Hepatocyte (in vitro differentiated cells): ENCODE measurements at regions not wholly inside any gene's neighbourhood (a gene's known extent, or its start where the extent isn't known, plus 50 kb on each side); places are given as distances from the start of the nearest gene placed in this dataset.
"Not testable (repeated sequence)": the region's sequence is repeated elsewhere in the genome, so short reads cannot be mapped to it uniquely, and the experiment has no call there.

Source experiments
- EZH2 ChIP-seq: fragments of 200-600 bp; sonication (generic); IDR thresholded peaks from 2 replicates; pipeline ENCODE4 v1.6.1; 2016; ENCODE audit warnings: antibody characterized with exemption, mild to moderate bottlenecking, borderline replicate concordance
- TF ChIP-seq, protein P1 (sequence below): fragments of 200-600 bp; sonication (generic); IDR thresholded peaks from 2 replicates; pipeline ENCODE4 v1.5.1; 2016; ENCODE audit warnings: antibody characterized with exemption, mild to moderate bottlenecking; ENCODE audit not compliant: poor library complexity

DNA sequence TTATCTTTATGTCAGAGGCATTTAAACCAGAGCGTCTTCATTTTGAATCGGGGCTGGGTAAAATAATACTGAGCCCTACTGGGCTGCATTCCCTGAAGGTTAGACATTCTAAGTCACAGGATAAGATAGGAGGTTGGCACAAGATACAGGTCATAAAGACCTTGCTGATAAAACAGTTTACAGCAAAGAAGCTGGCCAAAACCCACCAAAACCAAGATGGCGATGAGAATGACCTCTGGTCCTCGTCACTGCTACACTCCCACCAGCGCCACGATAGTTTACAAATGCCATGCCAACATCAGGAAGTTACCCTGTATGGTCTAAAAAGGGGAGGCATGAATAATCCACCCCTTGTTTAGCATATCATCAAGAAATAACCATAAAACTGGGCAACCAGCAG, 110.5 kb upstream of the ZFP64 start:
- TF ChIP-seq, protein P1, sequence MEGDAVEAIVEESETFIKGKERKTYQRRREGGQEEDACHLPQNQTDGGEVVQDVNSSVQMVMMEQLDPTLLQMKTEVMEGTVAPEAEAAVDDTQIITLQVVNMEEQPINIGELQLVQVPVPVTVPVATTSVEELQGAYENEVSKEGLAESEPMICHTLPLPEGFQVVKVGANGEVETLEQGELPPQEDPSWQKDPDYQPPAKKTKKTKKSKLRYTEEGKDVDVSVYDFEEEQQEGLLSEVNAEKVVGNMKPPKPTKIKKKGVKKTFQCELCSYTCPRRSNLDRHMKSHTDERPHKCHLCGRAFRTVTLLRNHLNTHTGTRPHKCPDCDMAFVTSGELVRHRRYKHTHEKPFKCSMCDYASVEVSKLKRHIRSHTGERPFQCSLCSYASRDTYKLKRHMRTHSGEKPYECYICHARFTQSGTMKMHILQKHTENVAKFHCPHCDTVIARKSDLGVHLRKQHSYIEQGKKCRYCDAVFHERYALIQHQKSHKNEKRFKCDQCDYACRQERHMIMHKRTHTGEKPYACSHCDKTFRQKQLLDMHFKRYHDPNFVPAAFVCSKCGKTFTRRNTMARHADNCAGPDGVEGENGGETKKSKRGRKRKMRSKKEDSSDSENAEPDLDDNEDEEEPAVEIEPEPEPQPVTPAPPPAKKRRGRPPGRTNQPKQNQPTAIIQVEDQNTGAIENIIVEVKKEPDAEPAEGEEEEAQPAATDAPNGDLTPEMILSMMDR, result not testable (repeated sequence)
- TF ChIP-seq EZH2, result not testable (repeated sequence)
